ENCODE measurements at regions not wholly inside any gene's neighbourhood (a gene's known extent, or its start where the extent isn't known, plus 50 kb on each side); places are given as distances from the start of the nearest gene placed in this dataset.
A peak's percentile ranks its signal among the peaks of the same experiment; 100 is the strongest.

GRCh38 chr3:13192471-13193213 is 119.4 kb upstream of the IQSEC1 start:
- H3K27ac ChIP-seq: no peak overlapping the region
- H3K9me3 ChIP-seq: no peaks in the 10 kb centered on the region
- H3K4me3 ChIP-seq: no peak overlapping the region
- DNase-seq (no peak), ATAC-seq (no peak)
- intact Hi-C loops (cut with DNase I): no loop called here
- TF ChIP-seq CTCF (IDR thresholded peaks at IDR 0.05): peak; percentile 12
- H3K4me1 ChIP-seq: no peaks in the 10 kb centered on the region
- H3K36me3 ChIP-seq: no peaks in the 10 kb centered on the region
- H3K27me3 ChIP-seq: no peaks in the 10 kb centered on the region

- no peaks in the 10 kb centered on the region for H3K36me3 ChIP-seq
- H3K27me3 ChIP-seq: no peaks in the 10 kb centered on the region
- H3K27ac ChIP-seq: no peak overlapping the region
- no peaks in the 10 kb centered on the region for H3K9me3 ChIP-seq
- no peak overlapping the region for H3K4me3 ChIP-seq
- intact Hi-C loops (cut with DNase I): no loop called here
- DNase-seq (no peak), ATAC-seq (no peak)
- H3K4me1 ChIP-seq: no peaks in the 10 kb centered on the region
- TF ChIP-seq CTCF (IDR thresholded peaks at IDR 0.05): no peak
Observed at GRCh38 chr3:13191016-13191415, 117.8 kb upstream of the IQSEC1 start.

DNA sequence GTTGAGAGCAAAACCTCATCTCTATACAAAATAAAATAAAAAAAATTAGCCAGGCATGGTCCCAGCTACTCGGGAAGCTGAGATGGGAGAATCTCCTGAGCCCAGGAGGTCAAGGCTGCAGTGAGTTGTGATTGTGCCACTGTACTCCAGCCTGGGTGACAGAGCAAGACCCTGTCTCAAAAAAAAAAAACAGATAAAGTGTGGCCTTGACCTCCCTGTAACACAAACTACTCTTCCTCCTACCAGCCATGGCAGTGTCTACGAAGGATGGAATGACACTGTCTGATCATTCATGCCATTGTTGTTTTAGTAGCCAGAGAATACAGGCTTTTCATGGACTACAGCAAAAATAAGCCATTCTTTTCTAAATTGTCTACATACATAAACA is 117.1 kb upstream of the IQSEC1 start:
- intact Hi-C loops (cut with DNase I): no loop called here
- Histone ChIP-seq H3K9me3 (no peaks in the 10 kb centered on the region), H3K27me3 (no peaks in the 10 kb centered on the region), H3K36me3 (no peaks in the 10 kb centered on the region), H3K4me1 (no peaks in the 10 kb centered on the region), H3K4me3 (no peak overlapping the region), H3K27ac (no peak overlapping the region)
- DNase-seq (no peak), ATAC-seq (no peak)
- TF ChIP-seq CTCF (IDR thresholded peaks at IDR 0.05): no peak

- H3K27ac ChIP-seq: no peak overlapping the region
- no peaks in the 10 kb centered on the region for H3K36me3 ChIP-seq
- no peak for DNase-seq
- no peaks in the 10 kb centered on the region for H3K27me3 ChIP-seq
- no peaks in the 10 kb centered on the region for H3K4me1 ChIP-seq
- intact Hi-C loops (cut with DNase I): no loop called here
- peak; percentile 33 for ATAC-seq
- TF ChIP-seq CTCF (IDR thresholded peaks at IDR 0.05): no peak
- no peaks in the 10 kb centered on the region for H3K9me3 ChIP-seq
- H3K4me3 ChIP-seq: no peak overlapping the region
Observed at GRCh38 chr3:13189639-13190377, 116.6 kb upstream of the IQSEC1 start.

GRCh38 chr3:13188975-13189374 is 115.7 kb upstream of the IQSEC1 start:
- Histone ChIP-seq H3K36me3 (no peaks in the 10 kb centered on the region), H3K27me3 (no peaks in the 10 kb centered on the region), H3K27ac (no peak overlapping the region), H3K4me3 (no peak overlapping the region), H3K4me1 (no peaks in the 10 kb centered on the region), H3K9me3 (no peaks in the 10 kb centered on the region)
- no peak for DNase-seq
- no peak for TF ChIP-seq CTCF (IDR thresholded peaks at IDR 0.05)
- no peak for ATAC-seq
- intact Hi-C loops (cut with DNase I): no loop called here
